ENCODE measurements at regions not wholly inside any gene's neighbourhood (a gene's known extent, or its start where the extent isn't known, plus 50 kb on each side); places are given as distances from the start of the nearest gene placed in this dataset.
"Not testable (repeated sequence)": the region's sequence is repeated elsewhere in the genome, so short reads cannot be mapped to it uniquely, and the experiment has no call there.

DNA sequence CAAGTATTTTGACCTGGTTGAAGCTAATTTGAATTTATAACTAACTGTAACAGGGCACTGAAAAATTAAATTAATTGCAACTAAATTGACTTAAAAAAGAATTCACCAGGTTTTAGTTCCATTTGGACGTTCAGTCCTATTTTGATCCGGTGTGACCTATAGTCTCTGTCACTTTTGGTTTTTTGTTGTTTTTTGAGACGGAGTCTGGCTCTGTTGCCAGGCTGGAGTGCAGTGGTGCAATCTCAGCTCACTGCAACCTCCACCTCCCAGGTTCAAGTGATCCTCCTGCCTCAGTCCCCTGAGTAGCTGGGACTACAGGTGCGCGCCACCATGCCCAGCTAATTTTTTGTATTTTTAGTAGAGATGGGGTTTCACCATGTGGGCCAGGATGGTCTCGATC, 91.2 kb downstream of the GADD45G start:
- not testable (repeated sequence) for TF ChIP-seq POLR2A (IDR thresholded peaks at IDR 0.05; ENCODE audit: low read length); GATA1 (IDR thresholded peaks at IDR 0.05; ENCODE audit: low read depth, low read length)
